Esophagus muscularis mucosa (tissue), 4 donors: ENCODE measurements at regions not wholly inside any gene's neighbourhood (a gene's known extent, or its start where the extent isn't known, plus 50 kb on each side); places are given as distances from the start of the nearest gene placed in this dataset.
"Not testable (repeated sequence)": the region's sequence is repeated elsewhere in the genome, so short reads cannot be mapped to it uniquely, and the experiment has no call there.

Experiments
- DNase-seq: peaks from one replicate; pipeline ENCODE4 v3.0.0-alpha.2; 2017; ENCODE audit errors: extremely low spot score
- H3K27ac ChIP-seq, 4 donors: fragments of 200-600 bp; sonication (generic); replicated peaks in 1 of 4; 1 replicate in 3 of 4; 2 replicates in 1 of 4; pipeline ENCODE4 v1.5.1; 2016 to 2019; ENCODE audit warnings: mild to moderate bottlenecking in 1 of 4
- H3K27me3 ChIP-seq, 4 donors: fragments of 200-600 bp; sonication (generic); one replicate each; pipeline versions ENCODE4 v1.5.1 to v1.6.0; 2016 to 2019
- H3K36me3 ChIP-seq, 4 donors: fragments of 200-600 bp; sonication (generic); one replicate each; pipeline ENCODE4 v1.5.1; 2016 to 2019
- H3K4me1 ChIP-seq, 4 donors: fragments of 200-600 bp; sonication (generic); one replicate each; pipeline ENCODE4 v1.5.1; 2016 to 2019
- H3K4me3 ChIP-seq, 4 donors: fragments of 200-600 bp; sonication (generic); 1 replicate in 2 of 4; 2 replicates in 2 of 4; pipeline ENCODE4 v1.5.1; 2016 to 2019; ENCODE audit warnings: mild to moderate bottlenecking in 4 of 4, moderate library complexity in 1 of 4
- H3K9me3 ChIP-seq, 4 donors: fragments of 200-600 bp; sonication (generic); 1 replicate in 3 of 4; 2 replicates in 1 of 4; pipeline ENCODE4 v1.5.1; 2016 to 2019
- CTCF ChIP-seq, 3 experiments: fragments of 200-600 bp in 2 of 3; fragments of 450-650 bp in 1 of 3; sonication (generic) in 2 of 3; IDR thresholded peaks; one replicate each; pipeline ENCODE4 v1.5.1; 2017 to 2019; ENCODE audit warnings: antibody characterized with exemption in 3 of 3, mild to moderate bottlenecking in 2 of 3, moderate library complexity in 1 of 3
- EP300 ChIP-seq: sonication (generic); formaldehyde crosslinking; IDR thresholded peaks from one replicate; pipeline ENCODE4 v1.6.1; 2017; ENCODE audit warnings: antibody characterized with exemption
- POLR2A ChIP-seq: fragments of 450-650 bp; IDR thresholded peaks from one replicate; pipeline ENCODE4 v1.6.1; 2017; ENCODE audit warnings: antibody characterized with exemption, moderate library complexity, mild to moderate bottlenecking, low read depth
- POLR2AphosphoS5 ChIP-seq, 2 donors: sonication (generic); formaldehyde crosslinking; IDR thresholded peaks; one replicate each; pipeline ENCODE4 v1.6.1; 2017; ENCODE audit warnings: antibody characterized with exemption in 2 of 2
- WGBS: methylation state at CpG from one replicate; pipeline ENCODE4 v1.1.5; 2018; 5-methylcytosine and 5-hydroxymethylcytosine counted together
- intact Hi-C: fragments of 100-400 bp; cut with DNase I; formaldehyde crosslinking; loops from one replicate; pipeline ENCODE4 v1.15.1; 2023

DNA sequence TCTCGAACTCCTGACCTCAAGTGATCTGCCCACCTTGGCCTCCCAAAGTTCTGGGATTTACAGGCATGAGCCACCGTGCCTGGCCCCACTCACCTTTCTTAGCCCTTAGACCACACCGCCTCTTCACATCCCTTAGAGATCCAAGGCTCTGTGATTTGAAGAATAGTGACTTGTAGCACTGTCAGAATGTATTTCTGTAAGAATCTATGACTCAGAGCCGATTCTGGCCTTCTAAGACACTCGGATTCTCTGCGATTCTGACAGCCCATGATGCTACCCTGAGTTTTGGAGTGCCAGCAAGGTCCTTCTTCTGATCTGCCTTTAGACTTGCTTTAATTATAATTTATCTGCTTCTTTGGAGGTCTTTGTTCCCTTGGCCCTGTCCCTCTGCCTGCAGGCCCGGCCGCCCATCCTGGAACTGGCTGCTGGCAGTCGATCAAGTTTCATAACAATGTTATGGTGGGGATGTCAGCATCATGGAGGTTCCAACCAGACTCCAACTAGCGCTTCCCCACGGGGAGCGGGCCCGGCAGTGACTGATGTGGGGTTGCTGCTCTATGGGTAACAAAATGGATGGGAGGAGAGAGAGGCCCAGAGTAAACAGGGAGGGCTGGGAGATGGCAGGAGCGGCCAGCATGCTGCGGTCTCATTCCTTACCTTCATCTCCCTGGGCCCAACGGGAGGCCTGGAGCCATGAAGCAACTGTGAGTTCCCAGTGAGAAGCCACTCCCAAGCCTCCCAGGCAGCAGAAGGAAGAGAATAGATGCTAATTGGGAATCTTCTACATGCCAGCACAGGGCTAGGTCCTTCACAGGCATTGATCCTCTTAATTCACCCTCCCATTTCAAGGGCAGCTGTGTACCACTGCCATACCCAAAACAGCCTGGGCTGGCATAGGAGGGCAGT, 55.7 kb upstream of the RASD2 start:
- Histone ChIP-seq H3K9me3 (no peaks in the 10 kb centered on the region), H3K36me3 (no peaks in the 10 kb centered on the region), H3K27ac (no peak overlapping the region), H3K4me1 (peaks cover 13 to 26% (median 25%) of the 10 kb centered on the region in 4 donors), H3K4me3 (no peak overlapping the region), H3K27me3 (no peaks in the 10 kb centered on the region)
- no peak for DNase-seq
- intact Hi-C loops: no loop called here
- WGBS: 79% methylated on average over 12 of the region's 16 CpGs
- TF ChIP-seq EP300 (no peak), CTCF (IDR thresholded peaks at IDR 0.05) (no peak), POLR2AphosphoS5 (IDR thresholded peaks at IDR 0.05) (no peak), POLR2A (no peak)

- Histone ChIP-seq H3K27me3 (no peaks in the 10 kb centered on the region), H3K4me3 (no peak overlapping the region), H3K9me3 (no peaks in the 10 kb centered on the region), H3K27ac (no peak overlapping the region), H3K36me3 (no peaks in the 10 kb centered on the region), H3K4me1 (peaks cover under 1 to 15% (median 13%) of the 10 kb centered on the region in 4 donors)
- 94% methylated on average over 11 of the region's 11 CpGs for WGBS
- TF ChIP-seq CTCF (IDR thresholded peaks at IDR 0.05) (no peak), POLR2A (no peak), POLR2AphosphoS5 (IDR thresholded peaks at IDR 0.05) (no peak), EP300 (no peak)
- DNase-seq: no peak
- intact Hi-C loops: no loop called here
Observed at GRCh38 chr22:35486116-35486631, 54.5 kb upstream of the RASD2 start.

DNA sequence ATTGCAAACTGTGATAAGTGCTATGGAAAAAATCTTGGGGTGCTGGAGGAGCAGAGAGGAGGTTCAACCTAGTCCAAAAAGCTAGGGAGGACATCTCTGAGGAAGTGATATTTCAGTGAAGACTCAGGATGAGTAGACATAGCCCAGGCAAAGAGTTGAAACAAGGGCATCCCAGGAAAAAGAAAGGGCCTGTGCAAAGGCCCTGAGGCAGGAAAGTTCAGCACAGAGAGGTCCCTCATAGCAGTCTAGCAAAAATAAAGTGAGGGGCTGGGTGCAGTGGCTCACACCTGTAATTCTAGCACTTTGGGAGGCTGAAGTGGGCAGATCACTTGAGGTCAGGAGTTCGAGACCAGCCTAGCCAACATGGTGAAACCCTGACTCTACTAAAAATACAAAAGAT, 53.0 kb upstream of the RASD2 start:
- H3K9me3 ChIP-seq, H3K27ac ChIP-seq, H3K36me3 ChIP-seq, H3K4me3 ChIP-seq, intact Hi-C loops, H3K27me3 ChIP-seq, DNase-seq: not testable (repeated sequence)
- WGBS: 92% methylated on average over 1 of the region's 1 CpG
- peaks cover 0 to 10% (median 9%) of the 10 kb centered on the region in 4 donors for H3K4me1 ChIP-seq

- no peaks in the 10 kb centered on the region for H3K9me3 ChIP-seq
- no peak overlapping the region for H3K27ac ChIP-seq
- no peaks in the 10 kb centered on the region for H3K27me3 ChIP-seq
- TF ChIP-seq EP300 (no peak), CTCF (IDR thresholded peaks at IDR 0.05) (no peak), POLR2A (no peak), POLR2AphosphoS5 (IDR thresholded peaks at IDR 0.05) (no peak)
- intact Hi-C loops: no loop called here
- no peak overlapping the region for H3K4me3 ChIP-seq
- no peaks in the 10 kb centered on the region for H3K36me3 ChIP-seq
- WGBS: 71% methylated on average over 3 of the region's 3 CpGs
- H3K4me1 ChIP-seq: peaks cover 0 to 10% (median 9%) of the 10 kb centered on the region in 4 donors
- no peak for DNase-seq
Observed at GRCh38 chr22:35488513-35488912, 52.1 kb upstream of the RASD2 start.

DNA sequence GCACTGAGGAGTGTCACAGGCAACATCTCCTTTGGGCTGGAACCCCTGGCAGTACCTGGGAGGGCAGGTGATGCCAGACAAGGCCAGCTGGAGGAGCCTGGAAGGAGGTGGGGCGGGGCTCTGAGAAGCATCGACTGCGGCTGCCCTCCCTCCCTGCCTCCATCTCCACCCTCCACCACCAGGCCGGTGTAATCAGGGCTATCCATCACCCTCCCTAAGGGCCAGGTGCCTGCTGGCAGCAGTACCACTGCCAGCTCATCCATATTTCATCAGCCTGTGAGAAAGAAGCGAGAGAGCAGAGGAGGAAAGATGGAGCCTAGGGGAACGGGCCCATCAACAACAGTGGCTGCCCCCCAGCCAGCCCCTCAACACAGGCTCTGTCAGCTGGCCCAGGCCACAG, 51.4 kb upstream of the RASD2 start:
- Histone ChIP-seq H3K4me1 (peaks cover 0 to 10% (median 9%) of the 10 kb centered on the region in 4 donors), H3K27me3 (no peaks in the 10 kb centered on the region), H3K9me3 (no peaks in the 10 kb centered on the region), H3K4me3 (no peak overlapping the region), H3K27ac (no peak overlapping the region), H3K36me3 (no peaks in the 10 kb centered on the region)
- TF ChIP-seq EP300: no peak
- no peak for TF ChIP-seq POLR2AphosphoS5 (IDR thresholded peaks at IDR 0.05)
- TF ChIP-seq CTCF (IDR thresholded peaks at IDR 0.05): no peak
- TF ChIP-seq POLR2A: no peak
- no peak for DNase-seq
- intact Hi-C loops: no loop called here
- 67% methylated on average over 1 of the region's 6 CpGs for WGBS
